H1 (cell line): ENCODE measurements at regions not wholly inside any gene's neighbourhood (a gene's known extent, or its start where the extent isn't known, plus 50 kb on each side); places are given as distances from the start of the nearest gene placed in this dataset.

Experiments used
- CTCF ChIA-PET: fragments of 300-600 bp; sonication (Branson Sonifier 250); formaldehyde crosslinking; loops from one replicate; lab custom pipeline; 2021; ENCODE audit not compliant: partially characterized antibody; lab: Charles Lee
- POLR2A ChIA-PET: fragments of 300-600 bp; sonication (Branson Sonifier 250); formaldehyde crosslinking; loops from one replicate; lab custom pipeline; 2021; ENCODE audit warnings: inconsistent platforms; ENCODE audit not compliant: partially characterized antibody; lab: Charles Lee
- DNase-seq, 2 experiments: peaks; one replicate each; pipeline versions ENCODE4 v3.0.0 to v3.0.0-alpha.2; 2010 to 2022; ENCODE audit warnings: low spot score in 2 of 2, low read depth in 1 of 2, mixed read lengths in 1 of 2
- FAIRE-seq: peaks from 2 replicates; lab custom pipeline; 2011; peaks lifted over from hg19 to GRCh38; lab: Jason Lieb, UNC
- H2AFZ ChIP-seq: 2 replicates; pipeline ENCODE4 v1.8.1; 2012; ENCODE audit warnings: low read length, inconsistent platforms
- H2AK5ac ChIP-seq: 2 replicates; pipeline ENCODE4 v1.6.1; 2013; ENCODE audit warnings: low read depth, low read length
- H2BK120ac ChIP-seq: replicated peaks from 2 replicates; pipeline ENCODE3; 2013; ENCODE audit warnings: low read depth, low read length, inconsistent platforms
- H2BK12ac ChIP-seq: 2 replicates; pipeline ENCODE4 v1.6.1; 2013; ENCODE audit warnings: low read depth, low read length
- H2BK15ac ChIP-seq: 2 replicates; pipeline ENCODE4 v1.6.1; 2013; ENCODE audit warnings: low read length
- H2BK20ac ChIP-seq: 2 replicates; pipeline ENCODE4 v1.6.1; 2013; ENCODE audit warnings: low read length
- H2BK5ac ChIP-seq: 2 replicates; pipeline ENCODE4 v1.6.1; 2013; ENCODE audit warnings: low read depth, low read length
- H3K14ac ChIP-seq: 2 replicates; pipeline ENCODE4 v1.6.1; 2013; ENCODE audit warnings: inconsistent platforms; ENCODE audit not compliant: insufficient read length
- H3K18ac ChIP-seq: 2 replicates; pipeline ENCODE4 v1.6.1; 2013; ENCODE audit warnings: low read length; ENCODE audit errors: extremely low read depth
- H3K23ac ChIP-seq: 2 replicates; pipeline ENCODE4 v1.6.1; 2013; ENCODE audit warnings: inconsistent platforms; ENCODE audit not compliant: insufficient read length
- H3K23me2 ChIP-seq: 2 replicates; pipeline ENCODE4 v1.6.1; 2013; ENCODE audit warnings: low read depth, low read length
- H3K27ac ChIP-seq: 2 replicates; pipeline ENCODE4 v1.6.1; 2011; ENCODE audit warnings: low read depth, low read length, inconsistent platforms
- H3K27me3 ChIP-seq, 4 experiments: replicated peaks in 1 of 4; 1 replicate in 1 of 4; 2 replicates in 3 of 4; pipeline versions ENCODE4 v1.6.1 to v1.8.1; 2011 to 2013; ENCODE audit warnings: low read length in 3 of 4, mild to moderate bottlenecking in 3 of 4, inconsistent platforms in 2 of 4, mixed read lengths in 2 of 4, moderate library complexity in 1 of 4; ENCODE audit not compliant: control insufficient read depth in 3 of 4, insufficient read depth in 3 of 4; ENCODE audit errors: extremely low read depth in 1 of 4
- H3K36me3 ChIP-seq, 4 experiments: 2 replicates each; pipeline versions ENCODE4 v1.6.1 to v1.8.1; 2011 to 2013; ENCODE audit warnings: mild to moderate bottlenecking in 4 of 4, low read length in 3 of 4, moderate library complexity in 2 of 4, control low read depth in 1 of 4, inconsistent platforms in 1 of 4; ENCODE audit not compliant: insufficient read depth in 4 of 4, control insufficient read depth in 2 of 4
- H3K4ac ChIP-seq: replicated peaks from 2 replicates; pipeline ENCODE3; 2013; ENCODE audit warnings: low read length, low read depth, mixed read lengths, inconsistent platforms; ENCODE audit not compliant: insufficient read length
- H3K4me1 ChIP-seq, 4 experiments: replicated peaks in 1 of 4; 1 replicate in 1 of 4; 2 replicates in 3 of 4; pipeline versions ENCODE4 v1.6.1 to v1.8.1; 2011 to 2013; ENCODE audit warnings: low read length in 3 of 4, inconsistent platforms in 2 of 4, mixed read lengths in 1 of 4; ENCODE audit not compliant: insufficient read depth in 4 of 4, control insufficient read depth in 3 of 4
- H3K4me2 ChIP-seq, 2 experiments: 2 replicates each; pipeline versions ENCODE4 v1.6.1 to v1.8.1; 2011 to 2013; ENCODE audit warnings: low read depth in 2 of 2, low read length in 2 of 2, control low read depth in 1 of 2, inconsistent platforms in 1 of 2, mild to moderate bottlenecking in 1 of 2; ENCODE audit not compliant: insufficient read depth in 1 of 2
- H3K4me3 ChIP-seq, 4 experiments: fragments of 200-600, 300-600 bp in 1 of 4; sonication (generic), shearing (Covaris generic), sonication (Bioruptor Twin) in 1 of 4; 2 replicates each; pipeline versions ENCODE4 v1.5.1 to v1.8.1; 2011 to 2016; ENCODE audit warnings: low read length in 4 of 4, low read depth in 3 of 4, control low read depth in 2 of 4, inconsistent platforms in 2 of 4, mild to moderate bottlenecking in 2 of 4, mixed read lengths in 1 of 4, moderate library complexity in 1 of 4; ENCODE audit not compliant: insufficient read depth in 2 of 4; ENCODE audit errors: extremely low read depth in 1 of 4
- H3K56ac ChIP-seq: replicated peaks from 2 replicates; pipeline ENCODE3; 2013; ENCODE audit warnings: low read depth, mild to moderate bottlenecking, mixed read lengths, low read length, inconsistent platforms; ENCODE audit not compliant: insufficient read length
- H3K79me1 ChIP-seq: 2 replicates; pipeline ENCODE4 v1.6.1; 2013; ENCODE audit warnings: low read depth, low read length, control low read depth
- H3K79me2 ChIP-seq, 2 experiments: 2 replicates each; pipeline versions ENCODE4 v1.6.1 to v1.8.1; 2012 to 2013; ENCODE audit warnings: low read length in 2 of 2, mild to moderate bottlenecking in 2 of 2, inconsistent platforms in 1 of 2; ENCODE audit not compliant: insufficient read depth in 2 of 2, control insufficient read depth in 1 of 2
- H3K9ac ChIP-seq, 4 experiments: replicated peaks in 1 of 4; 1 replicate in 1 of 4; 2 replicates in 3 of 4; pipeline versions ENCODE4 v1.6.1 to v1.8.1; 2011 to 2013; ENCODE audit warnings: low read depth in 3 of 4, low read length in 3 of 4, control low read depth in 2 of 4, mild to moderate bottlenecking in 2 of 4, moderate library complexity in 2 of 4, inconsistent platforms in 1 of 4; ENCODE audit errors: extremely low read depth in 1 of 4
- H3K9me3 ChIP-seq, 2 experiments: 2 replicates each; pipeline versions ENCODE4 v1.6.1 to v1.8.1; 2012 to 2013; ENCODE audit warnings: mild to moderate bottlenecking in 2 of 2, moderate library complexity in 2 of 2, control low read depth in 1 of 2, inconsistent platforms in 1 of 2, low read depth in 1 of 2, low read length in 1 of 2, mixed read lengths in 1 of 2; ENCODE audit not compliant: insufficient read depth in 2 of 2
- H4K20me1 ChIP-seq, 2 experiments: replicated peaks in 1 of 2; 2 replicates each; pipeline versions ENCODE3 to v1.8.1; 2011 to 2013; ENCODE audit warnings: inconsistent platforms in 2 of 2, low read length in 2 of 2, mild to moderate bottlenecking in 1 of 2; ENCODE audit not compliant: insufficient read depth in 2 of 2, control insufficient read depth in 1 of 2
- H4K5ac ChIP-seq: 2 replicates; pipeline ENCODE4 v1.6.1; 2013; ENCODE audit warnings: low read length, low read depth, mixed read lengths, inconsistent platforms; ENCODE audit not compliant: insufficient read length
- H4K8ac ChIP-seq: 2 replicates; pipeline ENCODE4 v1.8.0; 2013; ENCODE audit warnings: mild to moderate bottlenecking, moderate library complexity, low read length, inconsistent platforms; ENCODE audit not compliant: insufficient read depth; ENCODE audit errors: extremely low read depth
- H4K91ac ChIP-seq: replicated peaks from 2 replicates; pipeline ENCODE3; 2013; ENCODE audit warnings: low read length, mixed read lengths, inconsistent platforms; ENCODE audit not compliant: insufficient read length
- CBX8 ChIP-seq: fragments of 300-800, 300-1000 bp; sonication (generic); IDR thresholded peaks from 2 replicates; pipeline ENCODE4 v1.7.1; 2016; ENCODE audit warnings: low read depth, low read length, borderline replicate concordance
- POLR2A ChIP-seq, 2 experiments: IDR thresholded peaks; 1 replicate in 1 of 2; 2 replicates in 1 of 2; pipeline ENCODE4 v1.6.1; 2011; ENCODE audit warnings: low read depth in 2 of 2, low read length in 2 of 2, mild to moderate bottlenecking in 2 of 2; ENCODE audit errors: control extremely low read depth in 1 of 2
- TAF7 ChIP-seq: optimal IDR thresholded peaks from 2 replicates; pipeline ENCODE3; 2011; ENCODE audit warnings: low read depth, mild to moderate bottlenecking, inconsistent platforms, low read length, moderate library complexity, borderline replicate concordance
- WGBS, 2 experiments: shearing (Covaris generic) in 1 of 2; methylation state at CpG; one replicate each; pipeline versions ENCODE4 v1.1.6 to v1.1.7; 2013 to 2015; ENCODE audit warnings: low lambda C conversion rate in 2 of 2, mixed read lengths in 2 of 2, inconsistent platforms in 1 of 2, low coverage in 1 of 2, missing lambda C conversion rate in 1 of 2; ENCODE audit not compliant: insufficient replicate concordance in 2 of 2, insufficient coverage in 1 of 2, insufficient read length in 1 of 2; ENCODE audit errors: extremely low coverage in 1 of 2, missing lambda C conversion rate in 1 of 2; 5-methylcytosine and 5-hydroxymethylcytosine counted together

- peaks cover 0 to 5% (median 1%) of the 10 kb centered on the region in 4 experiments; a peak in 2 of 7 replicates for H3K27me3 ChIP-seq
- H3K18ac ChIP-seq: no peak overlapping the region
- no peak overlapping the region for H3K27ac ChIP-seq
- DNase-seq (no peak), FAIRE-seq (no peak)
- H4K20me1 ChIP-seq: no peaks in the 10 kb centered on the region
- H3K4ac ChIP-seq: no peak overlapping the region
- no peak overlapping the region for H2BK5ac ChIP-seq
- no peak overlapping the region for H2BK120ac ChIP-seq
- H4K8ac ChIP-seq: no peak overlapping the region
- H3K23me2 ChIP-seq: no peaks in the 10 kb centered on the region
- H3K4me3 ChIP-seq: no peak overlapping the region
- CTCF ChIA-PET: interaction anchor here (0.9 to 10.8 kb wide), 5 partner anchors 14 to 103 kb away, joined by 3 to 141 read pairs (median 4); no protein-coding TSS in a partner anchor
- H4K5ac ChIP-seq: no peak overlapping the region
- H2AFZ ChIP-seq: no peak overlapping the region
- H2BK15ac ChIP-seq: no peak overlapping the region
- H2BK20ac ChIP-seq: no peak overlapping the region
- no peak overlapping the region for H2AK5ac ChIP-seq
- H3K14ac ChIP-seq: no peak overlapping the region
- H3K9ac ChIP-seq: no peak overlapping the region
- H3K79me2 ChIP-seq: no peaks in the 10 kb centered on the region
- POLR2A ChIA-PET: no interaction called here
- peaks cover 0 to 6% (median 2%) of the 10 kb centered on the region in 4 experiments; a peak in 3 of 7 replicates for H3K4me1 ChIP-seq
- no peak overlapping the region for H3K56ac ChIP-seq
- H3K9me3 ChIP-seq: peaks cover 0 to 6% of the 10 kb centered on the region in 2 experiments; a peak in 1 of 4 replicates
- H3K23ac ChIP-seq: no peak overlapping the region
- no peaks in the 10 kb centered on the region for H3K36me3 ChIP-seq
- no peak overlapping the region for H3K4me2 ChIP-seq
- H2BK12ac ChIP-seq: no peak overlapping the region
- WGBS, 2 experiments: 84% methylated on average over 11 of the region's 12 CpGs; no CpG with 5 or more reads in 1 of the 2 experiments
- H4K91ac ChIP-seq: no peak overlapping the region
- no peaks in the 10 kb centered on the region for H3K79me1 ChIP-seq
- TF ChIP-seq TAF7: no peak
- no peak for TF ChIP-seq CBX8
- no peak for TF ChIP-seq POLR2A (IDR thresholded peaks at IDR 0.05; ENCODE audit: control extremely low read depth in 1 of 2, low read depth in 2 of 2, low read length in 2 of 2)
Observed at GRCh38 chr13:24624363-24624762, 55.8 kb upstream of the ATP12A start.
